HepG2 (cell line): ENCODE measurements at regions not wholly inside any gene's neighbourhood (a gene's known extent, or its start where the extent isn't known, plus 50 kb on each side); places are given as distances from the start of the nearest gene placed in this dataset.

ENCODE experiments used
- ADNP ChIP-seq: sonication (generic); formaldehyde crosslinking; IDR thresholded peaks from 2 replicates; pipeline ENCODE4 v1.4.0; 2020; ENCODE audit warnings: missing genetic modification reagents
- CAMTA2 ChIP-seq: sonication (generic); formaldehyde crosslinking; IDR thresholded peaks from 2 replicates; pipeline ENCODE4 v1.4.0; 2020; ENCODE audit warnings: mild to moderate bottlenecking, missing genetic modification reagents, borderline replicate concordance
- FOXA1 ChIP-seq, 2 experiments: fragments of 450-650 bp in 1 of 2; sonication (generic) in 1 of 2; formaldehyde crosslinking in 1 of 2; IDR thresholded peaks; 2 replicates each; pipeline versions ENCODE4 v1.4.0 to v1.6.1; 2016 to 2020; ENCODE audit warnings: missing genetic modification reagents in 1 of 2
- HMG20A ChIP-seq: IDR thresholded peaks from 2 replicates; pipeline ENCODE4 v1.6.1; 2016; ENCODE audit warnings: borderline replicate concordance
- HMG20B ChIP-seq: conservative IDR thresholded peaks from 2 replicates; pipeline ENCODE4 v1.6.1; 2016; ENCODE audit warnings: missing genetic modification reagents, missing compliant biosample characterization
- KLF16 ChIP-seq, 2 experiments: sonication (generic) in 1 of 2; formaldehyde crosslinking in 1 of 2; IDR thresholded peaks; 2 replicates each; pipeline versions ENCODE4 v1.6.1 to v1.8.0; 2016 to 2023; ENCODE audit warnings: missing genetic modification reagents in 2 of 2, missing compliant biosample characterization in 1 of 2
- NPAS2 ChIP-seq: sonication (generic); formaldehyde crosslinking; IDR thresholded peaks from 2 replicates; pipeline ENCODE4 v1.8.0; 2022; ENCODE audit warnings: mild to moderate bottlenecking, missing genetic modification reagents, borderline replicate concordance
- PAF1 ChIP-seq: IDR thresholded peaks from 2 replicates; pipeline ENCODE4 v1.6.1; 2016; ENCODE audit warnings: missing genetic modification reagents, missing compliant biosample characterization
- POLR2A ChIP-seq, 2 experiments: IDR thresholded peaks; 2 replicates each; pipeline ENCODE4 v1.6.1; 2011; ENCODE audit warnings: low read depth in 2 of 2, low read length in 2 of 2, mild to moderate bottlenecking in 1 of 2, moderate library complexity in 1 of 2; ENCODE audit not compliant: insufficient read depth in 1 of 2
- RBM39 ChIP-seq: fragments of 200-400 bp; formaldehyde crosslinking; IDR thresholded peaks from one replicate; pipeline ENCODE4 v1.6.1; 2018; ENCODE audit warnings: antibody characterized with exemption, mild to moderate bottlenecking, low read depth, low read length; ENCODE audit not compliant: poor library complexity, severe bottlenecking
- STAG1 ChIP-seq: sonication (generic); formaldehyde crosslinking; IDR thresholded peaks from 2 replicates; pipeline ENCODE4 v1.4.0; 2020; ENCODE audit warnings: missing genetic modification reagents
- STAT5B ChIP-seq: sonication (generic); formaldehyde crosslinking; IDR thresholded peaks from 2 replicates; pipeline ENCODE4 v1.4.0; 2020; ENCODE audit warnings: missing genetic modification reagents
- TERF1 ChIP-seq: sonication (generic); formaldehyde crosslinking; IDR thresholded peaks from 2 replicates; pipeline ENCODE4 v1.8.0; 2022; ENCODE audit warnings: mild to moderate bottlenecking, missing genetic modification reagents, moderate library complexity
- ZFP36L2 ChIP-seq: sonication (generic); formaldehyde crosslinking; IDR thresholded peaks from 2 replicates; pipeline ENCODE4 v1.4.0; 2020; ENCODE audit warnings: missing genetic modification reagents
- ZNF235 ChIP-seq: sonication (generic); formaldehyde crosslinking; IDR thresholded peaks from 2 replicates; pipeline ENCODE4 v1.8.1; 2023; ENCODE audit warnings: mild to moderate bottlenecking, missing genetic modification reagents, borderline replicate concordance
- ZNF33B ChIP-seq: sonication (generic); formaldehyde crosslinking; IDR thresholded peaks from 2 replicates; pipeline ENCODE4 v1.5.1; 2020; ENCODE audit warnings: mild to moderate bottlenecking, missing genetic modification reagents
- ZNF407 ChIP-seq: sonication (generic); formaldehyde crosslinking; IDR thresholded peaks from one replicate; pipeline ENCODE4 v1.5.1; 2020; ENCODE audit warnings: mild to moderate bottlenecking, missing genetic modification reagents; ENCODE audit errors: not compliant biosample characterization
- ZNF432 ChIP-seq: sonication (generic); formaldehyde crosslinking; IDR thresholded peaks from 2 replicates; pipeline ENCODE4 v1.5.0; 2020; ENCODE audit warnings: missing genetic modification reagents, mild to moderate bottlenecking, borderline replicate concordance
- ZNF749 ChIP-seq: sonication (generic); formaldehyde crosslinking; IDR thresholded peaks from 2 replicates; pipeline ENCODE4 v1.8.0; 2022; ENCODE audit warnings: mild to moderate bottlenecking, missing genetic modification reagents, moderate library complexity, borderline replicate concordance
- ZNF780A ChIP-seq: sonication (generic); formaldehyde crosslinking; IDR thresholded peaks from 2 replicates; pipeline ENCODE4 v1.8.0; 2022; ENCODE audit warnings: mild to moderate bottlenecking, missing genetic modification reagents, moderate library complexity
- ZNF891 ChIP-seq: sonication (generic); formaldehyde crosslinking; IDR thresholded peaks from 2 replicates; pipeline ENCODE4 v1.5.0; 2020; ENCODE audit warnings: mild to moderate bottlenecking, missing genetic modification reagents
- ZZZ3 ChIP-seq: sonication (generic); formaldehyde crosslinking; IDR thresholded peaks from 2 replicates; pipeline ENCODE4 v1.4.0; 2020; ENCODE audit warnings: missing genetic modification reagents, mild to moderate bottlenecking, borderline replicate concordance

- TF ChIP-seq FOXA1 (IDR thresholded peaks at IDR 0.05) (no peak), FOXA1 (CRISPR knock-in tag; IDR thresholded peaks at IDR 0.05) (peak; percentile 75), KLF16 (CRISPR knock-in tag; IDR thresholded peaks at IDR 0.05) (peak in 1 of 2 experiments; percentile 55; a peak in 1 of 4 replicates), ZNF749 (CRISPR knock-in tag) (no peak), ZFP36L2 (CRISPR knock-in tag) (no peak), CAMTA2 (CRISPR knock-in tag) (no peak), ZNF235 (CRISPR knock-in tag) (no peak), PAF1 (CRISPR knock-in tag) (no peak), ADNP (CRISPR knock-in tag) (no peak), STAT5B (no peak), ZNF33B (CRISPR knock-in tag) (no peak), STAG1 (CRISPR knock-in tag) (no peak), HMG20B (CRISPR knock-in tag) (peak; percentile 90), ZNF891 (no peak), TERF1 (CRISPR knock-in tag) (no peak), HMG20A (peak; percentile 90), POLR2A (IDR thresholded peaks at IDR 0.05; ENCODE audit: insufficient read depth in 1 of 2, low read depth in 2 of 2, low read length in 2 of 2) (no peak), ZNF780A (CRISPR knock-in tag) (no peak), ZNF432 (CRISPR knock-in tag) (no peak), NPAS2 (CRISPR knock-in tag) (no peak), ZNF407 (CRISPR knock-in tag) (no peak), RBM39 (no peak), ZZZ3 (no peak)
Observed at GRCh38 chr6:149176971-149177667, 140.4 kb upstream of the TAB2 start (continued).
